Erythroblast (primary cell): ENCODE measurements at regions not wholly inside any gene's neighbourhood (a gene's known extent, or its start where the extent isn't known, plus 50 kb on each side); places are given as distances from the start of the nearest gene placed in this dataset.

Experiments used
- GATA1 ChIP-seq: IDR thresholded peaks from 2 replicates; pipeline ENCODE4 v1.6.1; 2011; ENCODE audit warnings: low read depth, mild to moderate bottlenecking, control low read depth, low read length, moderate library complexity
- POLR2A ChIP-seq: IDR thresholded peaks from 2 replicates; pipeline ENCODE4 v1.6.1; 2011; ENCODE audit warnings: mild to moderate bottlenecking, low read length

DNA sequence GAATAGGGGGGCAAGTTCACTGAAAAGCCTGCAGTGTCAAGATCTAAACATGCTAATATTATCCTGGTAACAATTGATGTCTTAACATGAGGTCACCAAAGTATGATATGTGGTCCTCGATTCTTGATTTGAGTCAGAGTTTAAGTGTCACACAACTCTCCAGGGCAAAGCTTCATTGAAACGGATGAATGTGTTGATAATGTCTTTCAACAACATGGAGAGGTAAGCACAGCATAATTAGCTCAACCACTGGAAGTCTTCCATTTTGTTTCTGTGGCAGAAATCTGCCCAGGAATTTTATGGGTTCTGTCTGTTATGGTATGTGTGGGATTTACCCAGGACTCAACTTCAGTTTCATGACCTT is 591.5 kb downstream of the ZNF385D start:
- TF ChIP-seq POLR2A: no peak
- TF ChIP-seq GATA1: no peak
